Sciatic nerve (tissue), 2 donors: ENCODE measurements at regions not wholly inside any gene's neighbourhood (a gene's known extent, or its start where the extent isn't known, plus 50 kb on each side); places are given as distances from the start of the nearest gene placed in this dataset.
"Not testable (repeated sequence)": the region's sequence is repeated elsewhere in the genome, so short reads cannot be mapped to it uniquely, and the experiment has no call there.

ENCODE experiments used
- ATAC-seq: fragments of 200-7000 bp; cut with Tn5 transposase; one replicate; pipeline ENCODE4 v1.9.1; 2020; ENCODE audit warnings: mild to moderate bottlenecking, moderate library complexity
- DNase-seq: peaks from one replicate; pipeline ENCODE4 v3.0.0-alpha.2; 2020; ENCODE audit warnings: low spot score
- intact Hi-C: fragments of 100-400 bp; cut with DNase I; formaldehyde crosslinking; loops from one replicate; pipeline ENCODE4 v1.14.2; 2022
- donor health status: DM: no; HTN: no; CAD: no.
- donor health status: DM: no; HTN: no; CAD: no.

- no peak for DNase-seq
- intact Hi-C loops = no loop called here
- no peak for ATAC-seq
Observed at GRCh38 chr5:7157083-7157482, 238.9 kb upstream of the ADCY2 start.

- no peak for ATAC-seq
- intact Hi-C loops = no loop called here
- DNase-seq = no peak
Observed at GRCh38 chr5:7169240-7169878, 226.6 kb upstream of the ADCY2 start.

GRCh38 chr5:7170785-7171184 lies 225.2 kb upstream of the ADCY2 start:
- DNase-seq, intact Hi-C loops, ATAC-seq: not testable (repeated sequence)

GRCh38 chr5:7179364-7179763 lies 216.6 kb upstream of the ADCY2 start:
- DNase-seq (no peak), ATAC-seq (no peak)
- intact Hi-C loops = no loop called here

GRCh38 chr5:7181841-7182240 lies 214.1 kb upstream of the ADCY2 start:
- ATAC-seq (no peak), DNase-seq (no peak)
- intact Hi-C loops = no loop called here

GRCh38 chr5:7185742-7186141 lies 210.2 kb upstream of the ADCY2 start:
- intact Hi-C loops = no loop called here
- DNase-seq (no peak), ATAC-seq (no peak)

GRCh38 chr5:7186818-7187217 lies 209.1 kb upstream of the ADCY2 start:
- intact Hi-C loops = no loop called here
- no peak for ATAC-seq
- no peak for DNase-seq

GRCh38 chr5:7190712-7191250 lies 205.2 kb upstream of the ADCY2 start:
- no peak for ATAC-seq
- no peak for DNase-seq
- intact Hi-C loops = no loop called here

GRCh38 chr5:7192016-7192415 lies 203.9 kb upstream of the ADCY2 start:
- intact Hi-C loops = no loop called here
- no peak for DNase-seq
- ATAC-seq = no peak

- intact Hi-C loops = no loop called here
Observed at GRCh38 chr5:7202846-7203245, 193.1 kb upstream of the ADCY2 start.

GRCh38 chr5:7207979-7208378 lies 188.0 kb upstream of the ADCY2 start:
- DNase-seq = no peak
- intact Hi-C loops = no loop called here
- ATAC-seq = no peak

More at GRCh38 chr5:7202846-7203245, 193.1 kb upstream of the ADCY2 start:
- ATAC-seq (no peak), DNase-seq (no peak)

GRCh38 chr5:7208938-7209337 lies 187.0 kb upstream of the ADCY2 start:
- ATAC-seq (peak; percentile 83), DNase-seq (peak; percentile 60)
- intact Hi-C loops = no loop called here

GRCh38 chr5:7209658-7210057 lies 186.3 kb upstream of the ADCY2 start:
- DNase-seq = no peak
- intact Hi-C loops = no loop called here
- peak; percentile 90 for ATAC-seq

GRCh38 chr5:7210549-7210948 lies 185.4 kb upstream of the ADCY2 start:
- no peak for DNase-seq
- no peak for ATAC-seq
- intact Hi-C loops = no loop called here

GRCh38 chr5:7213525-7213924 lies 182.4 kb upstream of the ADCY2 start:
- intact Hi-C loops = no loop called here
- ATAC-seq = no peak
- DNase-seq = no peak

GRCh38 chr5:7214906-7215416 lies 181.0 kb upstream of the ADCY2 start:
- ATAC-seq (no peak), DNase-seq (no peak)
- intact Hi-C loops = no loop called here

GRCh38 chr5:7218141-7218540 lies 177.8 kb upstream of the ADCY2 start:
- intact Hi-C loops = no loop called here
- DNase-seq (no peak), ATAC-seq (no peak)

GRCh38 chr5:7220156-7220555 lies 175.8 kb upstream of the ADCY2 start:
- intact Hi-C loops = no loop called here
- DNase-seq = no peak
- no peak for ATAC-seq

GRCh38 chr5:7221041-7221440 lies 174.9 kb upstream of the ADCY2 start:
- DNase-seq (no peak), ATAC-seq (no peak)
- intact Hi-C loops = no loop called here

GRCh38 chr5:7225826-7226225 lies 170.1 kb upstream of the ADCY2 start:
- intact Hi-C loops = no loop called here
- DNase-seq = no peak
- no peak for ATAC-seq

GRCh38 chr5:7242118-7242710 lies 153.7 kb upstream of the ADCY2 start:
- DNase-seq = no peak
- intact Hi-C loops = no loop called here
- ATAC-seq = no peak
